ENCODE measurements at regions not wholly inside any gene's neighbourhood (a gene's known extent, or its start where the extent isn't known, plus 50 kb on each side); places are given as distances from the start of the nearest gene placed in this dataset.
"Not testable (repeated sequence)": the region's sequence is repeated elsewhere in the genome, so short reads cannot be mapped to it uniquely, and the experiment has no call there.

- peak in 1 of 2 donors; percentile 67 for ATAC-seq
- no peaks in the 10 kb centered on the region for H3K4me1 ChIP-seq
- in situ Hi-C loops (cut with MboI; ENCODE audit: low sequenced_read_pairs in 4 of 4): no loop called here
Observed at GRCh38 chr10:35937546-35937945, 295.4 kb upstream of the FZD8 start.

GRCh38 chr10:35934642-35934995, 292.5 kb upstream of the FZD8 start:
- H3K27me3 ChIP-seq: no peaks in the 10 kb centered on the region
- intact Hi-C loops (cut with DNase I; ENCODE audit: low total_unique reads) (no loop called here), in situ Hi-C loops (cut with MboI; ENCODE audit: low sequenced_read_pairs in 4 of 4) (no loop called here)
- no peaks in the 10 kb centered on the region for H3K9me3 ChIP-seq
- no peak for DNase-seq
- no peak overlapping the region for H3K27ac ChIP-seq
- TF ChIP-seq, protein P1, sequence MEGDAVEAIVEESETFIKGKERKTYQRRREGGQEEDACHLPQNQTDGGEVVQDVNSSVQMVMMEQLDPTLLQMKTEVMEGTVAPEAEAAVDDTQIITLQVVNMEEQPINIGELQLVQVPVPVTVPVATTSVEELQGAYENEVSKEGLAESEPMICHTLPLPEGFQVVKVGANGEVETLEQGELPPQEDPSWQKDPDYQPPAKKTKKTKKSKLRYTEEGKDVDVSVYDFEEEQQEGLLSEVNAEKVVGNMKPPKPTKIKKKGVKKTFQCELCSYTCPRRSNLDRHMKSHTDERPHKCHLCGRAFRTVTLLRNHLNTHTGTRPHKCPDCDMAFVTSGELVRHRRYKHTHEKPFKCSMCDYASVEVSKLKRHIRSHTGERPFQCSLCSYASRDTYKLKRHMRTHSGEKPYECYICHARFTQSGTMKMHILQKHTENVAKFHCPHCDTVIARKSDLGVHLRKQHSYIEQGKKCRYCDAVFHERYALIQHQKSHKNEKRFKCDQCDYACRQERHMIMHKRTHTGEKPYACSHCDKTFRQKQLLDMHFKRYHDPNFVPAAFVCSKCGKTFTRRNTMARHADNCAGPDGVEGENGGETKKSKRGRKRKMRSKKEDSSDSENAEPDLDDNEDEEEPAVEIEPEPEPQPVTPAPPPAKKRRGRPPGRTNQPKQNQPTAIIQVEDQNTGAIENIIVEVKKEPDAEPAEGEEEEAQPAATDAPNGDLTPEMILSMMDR (IDR thresholded peaks at IDR 0.05 in 4 of 5, conservative IDR thresholded peaks at IDR 0.05 in 1 of 5): no peak
- TF ChIP-seq POLR2A (IDR thresholded peaks at IDR 0.05): no peak
- H3K36me3 ChIP-seq: no peaks in the 10 kb centered on the region
- H3K4me3 ChIP-seq: no peak overlapping the region
- ATAC-seq: no peak
- H3K4me1 ChIP-seq: no peaks in the 10 kb centered on the region

More at GRCh38 chr10:35937546-35937945, 295.4 kb upstream of the FZD8 start:
- intact Hi-C loops (cut with DNase I; ENCODE audit: low total_unique reads): no loop called here
- Histone ChIP-seq H3K27me3 (no peaks in the 10 kb centered on the region), H3K36me3 (no peaks in the 10 kb centered on the region), H3K9me3 (no peaks in the 10 kb centered on the region), H3K4me3 (no peak overlapping the region), H3K27ac (no peak overlapping the region)
- peak in 1 of 2 donors; percentile 34 for DNase-seq
- TF ChIP-seq, protein P1 (IDR thresholded peaks at IDR 0.05 in 4 of 5, conservative IDR thresholded peaks at IDR 0.05 in 1 of 5): no peak
- no peak for TF ChIP-seq POLR2A (IDR thresholded peaks at IDR 0.05)

GRCh38 chr10:35933940-35934641, 292.0 kb upstream of the FZD8 start:
- DNase-seq (no peak), ATAC-seq (no peak)
- Histone ChIP-seq H3K36me3 (no peaks in the 10 kb centered on the region), H3K9me3 (no peaks in the 10 kb centered on the region), H3K27ac (no peak overlapping the region), H3K4me1 (no peaks in the 10 kb centered on the region), H3K4me3 (no peak overlapping the region), H3K27me3 (no peaks in the 10 kb centered on the region)
- in situ Hi-C loops (cut with MboI; ENCODE audit: low sequenced_read_pairs in 4 of 4): no loop called here
- TF ChIP-seq, protein P1 (IDR thresholded peaks at IDR 0.05 in 4 of 5, conservative IDR thresholded peaks at IDR 0.05 in 1 of 5): no peak
- no peak for TF ChIP-seq POLR2A (IDR thresholded peaks at IDR 0.05)
- intact Hi-C loops (cut with DNase I; ENCODE audit: low total_unique reads): no loop called here

GRCh38 chr10:35933491-35933890, 291.4 kb upstream of the FZD8 start:
- ATAC-seq (no peak), DNase-seq (no peak)
- TF ChIP-seq, protein P1 (IDR thresholded peaks at IDR 0.05 in 4 of 5, conservative IDR thresholded peaks at IDR 0.05 in 1 of 5): no peak
- no peak for TF ChIP-seq POLR2A (IDR thresholded peaks at IDR 0.05)
- no peaks in the 10 kb centered on the region for H3K27me3 ChIP-seq
- intact Hi-C loops (cut with DNase I; ENCODE audit: low total_unique reads): no loop called here
- no peaks in the 10 kb centered on the region for H3K9me3 ChIP-seq
- H3K4me1 ChIP-seq: no peaks in the 10 kb centered on the region
- H3K27ac ChIP-seq: no peak overlapping the region
- H3K4me3 ChIP-seq: no peak overlapping the region
- in situ Hi-C loops (cut with MboI; ENCODE audit: low sequenced_read_pairs in 4 of 4): no loop called here
- H3K36me3 ChIP-seq: no peaks in the 10 kb centered on the region

DNA sequence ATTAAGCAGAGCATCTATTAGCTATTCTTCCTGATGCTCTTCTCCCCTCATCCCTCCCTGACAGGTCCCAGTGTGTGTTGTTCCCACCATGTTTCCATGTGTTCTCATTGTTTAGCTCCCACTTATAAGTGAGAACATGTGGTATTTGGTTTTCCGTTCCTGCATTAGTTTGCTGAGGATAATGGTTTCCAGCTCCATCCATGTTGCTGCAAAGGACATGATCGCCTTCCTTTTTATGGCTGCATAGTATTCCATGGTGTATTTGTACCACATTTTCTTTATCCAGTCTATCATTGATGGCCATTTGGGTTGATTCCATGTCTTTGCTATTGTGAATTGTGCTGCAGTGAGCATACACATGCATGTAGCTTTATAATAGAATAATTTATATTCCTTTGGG, 287.9 kb upstream of the FZD8 start:
- H3K4me3 ChIP-seq; H3K9me3 ChIP-seq; H3K27ac ChIP-seq; DNase-seq; intact Hi-C loops (cut with DNase I; ENCODE audit: low total_unique reads); H3K36me3 ChIP-seq; H3K4me1 ChIP-seq; in situ Hi-C loops (cut with MboI; ENCODE audit: low sequenced_read_pairs in 4 of 4); H3K27me3 ChIP-seq; ATAC-seq: not testable (repeated sequence)

Measured in gastrocnemius medialis (tissue), 4 donors.